ENCODE measurements at regions not wholly inside any gene's neighbourhood (a gene's known extent, or its start where the extent isn't known, plus 50 kb on each side); places are given as distances from the start of the nearest gene placed in this dataset.

GRCh38 chr2:133945089-133945488 is 308.8 kb upstream of the MGAT5 start:
- TF ChIP-seq CTCF (conservative IDR thresholded peaks at IDR 0.05; ENCODE audit: low read length) (no peak), EZH2phosphoT487 (IDR thresholded peaks at IDR 0.05; ENCODE audit: borderline replicate concordance) (no peak)

All from Loucy (cell line).